ENCODE measurements at regions not wholly inside any gene's neighbourhood (a gene's known extent, or its start where the extent isn't known, plus 50 kb on each side); places are given as distances from the start of the nearest gene placed in this dataset.

GRCh38 chr5:10115669-10116068 lies 134.0 kb downstream of the ATPSCKMT start:
- DNase-seq, result no peak
- Histone ChIP-seq H3K27ac (no peak overlapping the region), H3K9me3 (no peaks in the 10 kb centered on the region), H3K36me3 (no peaks in the 10 kb centered on the region), H3K4me3 (no peak overlapping the region), H3K4me1 (ENCODE audit: insufficient read depth) (no peaks in the 10 kb centered on the region), H3K27me3 (no peaks in the 10 kb centered on the region)
- intact Hi-C loops (cut with DNase I), result no loop called here
- TF ChIP-seq CTCF (IDR thresholded peaks at IDR 0.05) (no peak), POLR2A (IDR thresholded peaks at IDR 0.05) (no peak), EP300 (IDR thresholded peaks at IDR 0.05) (no peak)
- 91 to 97% (median 96%) methylated on average over 4 of the region's 4 CpGs for WGBS, 3 donors

GRCh38 chr5:10111571-10111970 lies 138.1 kb downstream of the ATPSCKMT start:
- no peak for DNase-seq
- intact Hi-C loops (cut with DNase I), result no loop called here
- Histone ChIP-seq H3K36me3 (no peaks in the 10 kb centered on the region), H3K4me1 (ENCODE audit: insufficient read depth) (no peaks in the 10 kb centered on the region), H3K27me3 (no peaks in the 10 kb centered on the region), H3K9me3 (no peaks in the 10 kb centered on the region), H3K27ac (no peak overlapping the region), H3K4me3 (no peak overlapping the region)
- 54 to 62% (median 60%) methylated on average over 7 of the region's 7 CpGs for WGBS, 3 donors
- no peak for TF ChIP-seq CTCF (IDR thresholded peaks at IDR 0.05)
- no peak for TF ChIP-seq POLR2A (IDR thresholded peaks at IDR 0.05)
- TF ChIP-seq EP300 (IDR thresholded peaks at IDR 0.05), result no peak

DNA sequence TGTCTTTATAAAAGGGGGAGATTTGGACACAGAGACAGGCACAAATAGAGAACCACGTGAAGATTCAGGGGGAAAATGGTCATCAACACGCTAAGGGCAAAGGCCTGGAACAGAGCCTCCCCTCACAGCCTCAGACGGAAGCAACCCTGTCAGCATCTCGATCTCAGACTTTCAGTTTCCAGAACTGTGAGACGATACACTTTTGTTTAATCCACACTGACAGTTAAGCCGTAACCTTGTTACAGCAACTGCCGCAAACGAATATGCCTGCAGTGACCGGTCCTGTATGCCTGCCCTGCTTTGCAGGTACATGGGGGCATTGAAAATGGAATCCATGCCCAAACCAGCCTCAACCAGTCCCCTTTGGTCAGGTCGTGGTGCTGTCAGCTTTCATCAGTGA lies 139.5 kb downstream of the ATPSCKMT start:
- 84 to 89% (median 88%) methylated on average over 10 of the region's 10 CpGs for WGBS, 3 donors
- H3K9me3 ChIP-seq, result no peaks in the 10 kb centered on the region
- H3K27ac ChIP-seq, result no peak overlapping the region
- H3K4me3 ChIP-seq, result no peak overlapping the region
- no peaks in the 10 kb centered on the region for H3K27me3 ChIP-seq
- intact Hi-C loops (cut with DNase I), result no loop called here
- no peak for DNase-seq
- TF ChIP-seq POLR2A (IDR thresholded peaks at IDR 0.05), result no peak
- TF ChIP-seq EP300 (IDR thresholded peaks at IDR 0.05), result no peak
- no peak for TF ChIP-seq CTCF (IDR thresholded peaks at IDR 0.05)
- H3K36me3 ChIP-seq, result no peaks in the 10 kb centered on the region
- H3K4me1 ChIP-seq (ENCODE audit: insufficient read depth), result no peaks in the 10 kb centered on the region

DNA sequence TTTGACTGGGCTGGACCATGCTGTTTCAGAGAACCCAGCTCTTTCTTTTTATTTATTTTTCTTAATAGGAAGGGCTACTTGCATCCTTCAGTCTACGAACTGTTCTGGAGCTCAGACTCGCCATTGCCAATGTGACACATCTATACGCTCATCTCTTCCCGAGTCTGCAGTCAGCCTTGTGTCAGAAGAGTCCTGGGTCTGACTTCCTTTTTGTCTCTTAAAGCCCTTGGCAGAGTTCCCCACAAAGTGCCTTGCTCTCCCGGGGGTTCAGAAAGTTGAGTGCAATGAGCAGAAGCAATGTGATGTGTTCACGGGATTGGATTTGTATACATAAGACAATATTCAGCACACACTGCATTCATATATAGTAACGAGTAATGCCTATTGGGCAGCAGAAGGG lies 140.4 kb downstream of the ATPSCKMT start:
- TF ChIP-seq EP300 (IDR thresholded peaks at IDR 0.05) (no peak), CTCF (IDR thresholded peaks at IDR 0.05) (no peak), POLR2A (IDR thresholded peaks at IDR 0.05) (no peak)
- Histone ChIP-seq H3K36me3 (no peaks in the 10 kb centered on the region), H3K4me1 (ENCODE audit: insufficient read depth) (no peaks in the 10 kb centered on the region), H3K4me3 (no peak overlapping the region), H3K27me3 (no peaks in the 10 kb centered on the region), H3K9me3 (no peaks in the 10 kb centered on the region), H3K27ac (no peak overlapping the region)
- DNase-seq, result no peak
- WGBS, 3 donors, result 81 to 86% (median 86%) methylated on average over 7 of the region's 7 CpGs
- intact Hi-C loops (cut with DNase I), result no loop called here

DNA sequence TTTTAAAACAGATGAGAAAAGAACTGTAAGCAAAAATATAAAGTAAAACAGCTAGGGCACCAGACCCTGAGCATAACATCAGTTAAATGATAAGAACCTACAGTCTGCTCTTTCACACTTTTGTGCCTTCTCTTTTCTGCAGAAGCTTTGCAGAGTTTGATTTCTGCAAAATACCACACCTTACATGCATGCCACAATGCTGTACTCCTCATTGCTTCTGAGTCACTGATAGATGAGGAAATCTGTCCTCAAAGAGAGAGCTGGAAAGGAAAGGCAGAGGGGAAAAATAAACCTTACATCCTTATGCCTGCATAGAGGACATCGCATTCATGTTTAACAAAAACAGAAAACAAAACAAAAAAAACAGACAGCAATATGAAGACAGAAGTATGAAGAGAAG lies 142.9 kb downstream of the ATPSCKMT start:
- no peak for TF ChIP-seq CTCF (IDR thresholded peaks at IDR 0.05)
- TF ChIP-seq EP300 (IDR thresholded peaks at IDR 0.05), result no peak
- no peak for TF ChIP-seq POLR2A (IDR thresholded peaks at IDR 0.05)
- no peak overlapping the region for H3K27ac ChIP-seq
- no peaks in the 10 kb centered on the region for H3K27me3 ChIP-seq
- no peak for DNase-seq
- no peak overlapping the region for H3K4me3 ChIP-seq
- no peaks in the 10 kb centered on the region for H3K36me3 ChIP-seq
- intact Hi-C loops (cut with DNase I), result no loop called here
- H3K4me1 ChIP-seq (ENCODE audit: insufficient read depth), result no peaks in the 10 kb centered on the region
- H3K9me3 ChIP-seq, result no peaks in the 10 kb centered on the region
- WGBS, 3 donors, result 18 to 63% (median 27%) methylated on average over 1 of the region's 1 CpG
